CD4-positive, alpha-beta T cell (primary cell): ENCODE measurements at regions not wholly inside any gene's neighbourhood (a gene's known extent, or its start where the extent isn't known, plus 50 kb on each side); places are given as distances from the start of the nearest gene placed in this dataset.

Experiments used
- ATAC-seq: fragments of 200-7000 bp; cut with Tn5 transposase; one replicate; pipeline ENCODE4 v1.10.0; 2022; ENCODE audit warnings: mild to moderate bottlenecking; ENCODE audit not compliant: poor library complexity
- CTCF ChIA-PET: fragments of 350-600 bp; sonication (Branson Sonifier 250); formaldehyde crosslinking; loops from one replicate; lab custom pipeline; 2021; ENCODE audit warnings: antibody characterized with exemption, inconsistent platforms; lab: Charles Lee
- POLR2A ChIA-PET: fragments of 350-600 bp; sonication (Branson Sonifier 250); formaldehyde crosslinking; loops from one replicate; lab custom pipeline; 2021; ENCODE audit warnings: antibody characterized with exemption, inconsistent platforms; lab: Charles Lee
- DNase-seq, 14 experiments: peaks; one replicate each; pipeline ENCODE4 v3.0.0-alpha.2; 2013 to 2020; ENCODE audit warnings: mixed read lengths in 2 of 14
- H3K27ac ChIP-seq, 2 donors: one replicate each; pipeline versions ENCODE4 v1.5.1 to v1.7.0; 2013; ENCODE audit warnings: low read length in 2 of 2, low read depth in 1 of 2, mild to moderate bottlenecking in 1 of 2
- H3K27me3 ChIP-seq, 2 experiments: 1 replicate in 1 of 2; 2 replicates in 1 of 2; pipeline versions ENCODE4 v1.6.1 to v1.7.0; 2013; ENCODE audit warnings: low read length in 2 of 2, control low read depth in 1 of 2, mild to moderate bottlenecking in 1 of 2, moderate library complexity in 1 of 2; ENCODE audit not compliant: insufficient read depth in 2 of 2, control insufficient read depth in 1 of 2
- H3K36me3 ChIP-seq: one replicate; pipeline ENCODE4 v1.6.1; 2013; ENCODE audit warnings: low read length, control low read depth; ENCODE audit not compliant: insufficient read depth
- H3K4me1 ChIP-seq: one replicate; pipeline ENCODE4 v1.6.1; 2013; ENCODE audit warnings: low read length, control low read depth; ENCODE audit not compliant: insufficient read depth
- H3K4me3 ChIP-seq: one replicate; pipeline ENCODE4 v1.5.1; 2013; ENCODE audit warnings: mild to moderate bottlenecking, low read length, moderate library complexity
- H3K9me3 ChIP-seq, 2 experiments: 1 replicate in 1 of 2; 2 replicates in 1 of 2; pipeline versions ENCODE4 v1.6.1 to v1.7.0; 2013; ENCODE audit warnings: low read length in 2 of 2, mild to moderate bottlenecking in 2 of 2, control low read depth in 1 of 2, moderate library complexity in 1 of 2; ENCODE audit not compliant: control insufficient read depth in 1 of 2, insufficient read depth in 1 of 2
- H3K27ac Mint-ChIP-seq: one replicate; pipeline ENCODE4 v1.8.0; 2020; ENCODE audit warnings: mixed read lengths
- H3K27me3 Mint-ChIP-seq: one replicate; pipeline ENCODE4 v1.8.0; 2021; ENCODE audit warnings: mixed read lengths
- H3K36me3 Mint-ChIP-seq: one replicate; pipeline ENCODE4 v1.8.0; 2021; ENCODE audit warnings: low read depth, mixed read lengths
- H3K4me1 Mint-ChIP-seq: one replicate; pipeline ENCODE4 v1.8.0; 2021; ENCODE audit warnings: low read depth, mixed read lengths
- H3K4me3 Mint-ChIP-seq: one replicate; pipeline ENCODE4 v1.8.0; 2020; ENCODE audit warnings: mild to moderate bottlenecking, mixed read lengths
- H3K9me3 Mint-ChIP-seq: one replicate; pipeline ENCODE4 v1.8.0; 2020; ENCODE audit warnings: mixed read lengths
- intact Hi-C, 2 experiments: fragments of 100-400 bp; cut with DNase I in 1 of 2; cut with micrococcal nuclease in 1 of 2; formaldehyde crosslinking; loops; one replicate each; pipeline versions ENCODE4 v1.15.1 to v1.9.0; 2023 to 2025; cut with DNase I, micrococcal nuclease
- TF ChIP-seq, protein P1 (sequence below): fragments of 200-600 bp; IDR thresholded peaks from one replicate; pipeline ENCODE4 v1.8.0; 2022; ENCODE audit warnings: antibody characterized with exemption, mild to moderate bottlenecking

- H3K36me3 Mint-ChIP-seq = no peaks in the 10 kb centered on the region
- no peaks in the 10 kb centered on the region for H3K4me1 ChIP-seq
- ChIA-PET CTCF (no interaction called here), POLR2A (no interaction called here)
- H3K36me3 ChIP-seq = no peaks in the 10 kb centered on the region
- DNase-seq (no peak), ATAC-seq (no peak)
- no peak overlapping the region for H3K4me3 ChIP-seq
- no peaks in the 10 kb centered on the region for H3K27me3 ChIP-seq
- no peak overlapping the region for H3K27ac Mint-ChIP-seq
- no peaks in the 10 kb centered on the region for H3K4me1 Mint-ChIP-seq
- H3K27me3 Mint-ChIP-seq = no peaks in the 10 kb centered on the region
- TF ChIP-seq, protein P1, sequence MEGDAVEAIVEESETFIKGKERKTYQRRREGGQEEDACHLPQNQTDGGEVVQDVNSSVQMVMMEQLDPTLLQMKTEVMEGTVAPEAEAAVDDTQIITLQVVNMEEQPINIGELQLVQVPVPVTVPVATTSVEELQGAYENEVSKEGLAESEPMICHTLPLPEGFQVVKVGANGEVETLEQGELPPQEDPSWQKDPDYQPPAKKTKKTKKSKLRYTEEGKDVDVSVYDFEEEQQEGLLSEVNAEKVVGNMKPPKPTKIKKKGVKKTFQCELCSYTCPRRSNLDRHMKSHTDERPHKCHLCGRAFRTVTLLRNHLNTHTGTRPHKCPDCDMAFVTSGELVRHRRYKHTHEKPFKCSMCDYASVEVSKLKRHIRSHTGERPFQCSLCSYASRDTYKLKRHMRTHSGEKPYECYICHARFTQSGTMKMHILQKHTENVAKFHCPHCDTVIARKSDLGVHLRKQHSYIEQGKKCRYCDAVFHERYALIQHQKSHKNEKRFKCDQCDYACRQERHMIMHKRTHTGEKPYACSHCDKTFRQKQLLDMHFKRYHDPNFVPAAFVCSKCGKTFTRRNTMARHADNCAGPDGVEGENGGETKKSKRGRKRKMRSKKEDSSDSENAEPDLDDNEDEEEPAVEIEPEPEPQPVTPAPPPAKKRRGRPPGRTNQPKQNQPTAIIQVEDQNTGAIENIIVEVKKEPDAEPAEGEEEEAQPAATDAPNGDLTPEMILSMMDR = no peak
- no peak overlapping the region for H3K4me3 Mint-ChIP-seq
- peaks cover 3% of the 10 kb centered on the region for H3K9me3 Mint-ChIP-seq
- H3K27ac ChIP-seq = no peak overlapping the region
- intact Hi-C loops = no loop called here
- H3K9me3 ChIP-seq = peaks cover 0 to 100% of the 10 kb centered on the region in 2 experiments
Measured at GRCh38 chr15:25185156-25185710, 230.4 kb downstream of the SNRPN start.

DNA sequence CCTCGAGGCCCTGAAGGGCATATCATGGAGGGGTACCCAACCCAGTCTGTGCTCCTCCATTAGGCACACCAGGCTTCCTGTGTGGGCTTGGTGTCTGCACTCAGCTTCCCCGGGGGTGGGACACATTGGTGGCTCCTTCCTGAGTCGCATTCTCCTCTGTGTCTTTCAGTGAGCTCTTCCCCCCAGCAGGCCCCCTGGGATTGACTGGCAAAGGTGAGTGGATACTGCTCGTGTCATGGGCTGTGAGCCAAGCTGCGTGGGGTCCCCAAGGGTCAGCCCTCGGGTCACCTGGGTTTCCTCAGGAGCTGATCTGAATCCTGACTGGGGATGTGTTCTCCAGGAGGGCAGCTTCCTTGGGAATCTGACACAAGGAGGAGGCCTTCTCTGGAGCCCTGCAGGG lies 231.0 kb downstream of the SNRPN start:
- intact Hi-C loops = no loop called here
- no peak overlapping the region for H3K27ac ChIP-seq
- Mint-ChIP-seq H3K27me3 (no peaks in the 10 kb centered on the region), H3K36me3 (no peaks in the 10 kb centered on the region), H3K27ac (no peak overlapping the region), H3K4me3 (no peak overlapping the region), H3K4me1 (no peaks in the 10 kb centered on the region), H3K9me3 (peaks cover 3% of the 10 kb centered on the region)
- ATAC-seq (no peak), DNase-seq (no peak)
- CTCF ChIA-PET = no interaction called here
- TF ChIP-seq, protein P1 = no peak
- peaks cover 0 to 100% of the 10 kb centered on the region in 2 experiments for H3K9me3 ChIP-seq
- no peaks in the 10 kb centered on the region for H3K36me3 ChIP-seq
- H3K27me3 ChIP-seq = no peaks in the 10 kb centered on the region
- H3K4me3 ChIP-seq = no peak overlapping the region
- POLR2A ChIA-PET = no interaction called here
- no peaks in the 10 kb centered on the region for H3K4me1 ChIP-seq

- CTCF ChIA-PET = no interaction called here
- Histone ChIP-seq H3K27me3 (no peaks in the 10 kb centered on the region), H3K9me3 (peaks cover 0 to 100% of the 10 kb centered on the region in 2 experiments), H3K27ac (no peak overlapping the region), H3K36me3 (no peaks in the 10 kb centered on the region), H3K4me1 (no peaks in the 10 kb centered on the region), H3K4me3 (no peak overlapping the region)
- Mint-ChIP-seq H3K9me3 (peaks cover 3% of the 10 kb centered on the region), H3K4me1 (no peaks in the 10 kb centered on the region), H3K27ac (no peak overlapping the region), H3K36me3 (no peaks in the 10 kb centered on the region), H3K27me3 (no peaks in the 10 kb centered on the region), H3K4me3 (no peak overlapping the region)
- intact Hi-C loops = no loop called here
- DNase-seq (no peak), ATAC-seq (no peak)
- POLR2A ChIA-PET = no interaction called here
- TF ChIP-seq, protein P1 = no peak
Measured at GRCh38 chr15:25186411-25186810, 231.6 kb downstream of the SNRPN start.
